H1 (cell line): ENCODE measurements at regions not wholly inside any gene's neighbourhood (a gene's known extent, or its start where the extent isn't known, plus 50 kb on each side); places are given as distances from the start of the nearest gene placed in this dataset. TPM values are rescaled to one million over a fixed set of nuclear protein-coding genes. Genes with fewer than 3 reads are reported as not detected.

Experiments
- CTCF ChIA-PET: fragments of 300-600 bp; sonication (Branson Sonifier 250); formaldehyde crosslinking; loops from one replicate; lab custom pipeline; 2021; ENCODE audit not compliant: partially characterized antibody; lab: Charles Lee
- POLR2A ChIA-PET: fragments of 300-600 bp; sonication (Branson Sonifier 250); formaldehyde crosslinking; loops from one replicate; lab custom pipeline; 2021; ENCODE audit warnings: inconsistent platforms; ENCODE audit not compliant: partially characterized antibody; lab: Charles Lee
- DNase-seq, 2 experiments: peaks; one replicate each; pipeline versions ENCODE4 v3.0.0 to v3.0.0-alpha.2; 2010 to 2022; ENCODE audit warnings: low spot score in 2 of 2, low read depth in 1 of 2, mixed read lengths in 1 of 2
- FAIRE-seq: peaks from 2 replicates; lab custom pipeline; 2011; peaks lifted over from hg19 to GRCh38; lab: Jason Lieb, UNC
- H2AFZ ChIP-seq: 2 replicates; pipeline ENCODE4 v1.8.1; 2012; ENCODE audit warnings: low read length, inconsistent platforms
- H2AK5ac ChIP-seq: 2 replicates; pipeline ENCODE4 v1.6.1; 2013; ENCODE audit warnings: low read depth, low read length
- H2BK120ac ChIP-seq: replicated peaks from 2 replicates; pipeline ENCODE3; 2013; ENCODE audit warnings: low read depth, low read length, inconsistent platforms
- H2BK12ac ChIP-seq: 2 replicates; pipeline ENCODE4 v1.6.1; 2013; ENCODE audit warnings: low read depth, low read length
- H2BK15ac ChIP-seq: 2 replicates; pipeline ENCODE4 v1.6.1; 2013; ENCODE audit warnings: low read length
- H2BK20ac ChIP-seq: 2 replicates; pipeline ENCODE4 v1.6.1; 2013; ENCODE audit warnings: low read length
- H2BK5ac ChIP-seq: 2 replicates; pipeline ENCODE4 v1.6.1; 2013; ENCODE audit warnings: low read depth, low read length
- H3K14ac ChIP-seq: 2 replicates; pipeline ENCODE4 v1.6.1; 2013; ENCODE audit warnings: inconsistent platforms; ENCODE audit not compliant: insufficient read length
- H3K18ac ChIP-seq: 2 replicates; pipeline ENCODE4 v1.6.1; 2013; ENCODE audit warnings: low read length; ENCODE audit errors: extremely low read depth
- H3K23ac ChIP-seq: 2 replicates; pipeline ENCODE4 v1.6.1; 2013; ENCODE audit warnings: inconsistent platforms; ENCODE audit not compliant: insufficient read length
- H3K23me2 ChIP-seq: 2 replicates; pipeline ENCODE4 v1.6.1; 2013; ENCODE audit warnings: low read depth, low read length
- H3K27ac ChIP-seq: 2 replicates; pipeline ENCODE4 v1.6.1; 2011; ENCODE audit warnings: low read depth, low read length, inconsistent platforms
- H3K27me3 ChIP-seq, 4 experiments: replicated peaks in 1 of 4; 1 replicate in 1 of 4; 2 replicates in 3 of 4; pipeline versions ENCODE4 v1.6.1 to v1.8.1; 2011 to 2013; ENCODE audit warnings: low read length in 3 of 4, mild to moderate bottlenecking in 3 of 4, inconsistent platforms in 2 of 4, mixed read lengths in 2 of 4, moderate library complexity in 1 of 4; ENCODE audit not compliant: control insufficient read depth in 3 of 4, insufficient read depth in 3 of 4; ENCODE audit errors: extremely low read depth in 1 of 4
- H3K36me3 ChIP-seq, 4 experiments: 2 replicates each; pipeline versions ENCODE4 v1.6.1 to v1.8.1; 2011 to 2013; ENCODE audit warnings: mild to moderate bottlenecking in 4 of 4, low read length in 3 of 4, moderate library complexity in 2 of 4, control low read depth in 1 of 4, inconsistent platforms in 1 of 4; ENCODE audit not compliant: insufficient read depth in 4 of 4, control insufficient read depth in 2 of 4
- H3K4ac ChIP-seq: replicated peaks from 2 replicates; pipeline ENCODE3; 2013; ENCODE audit warnings: low read length, low read depth, mixed read lengths, inconsistent platforms; ENCODE audit not compliant: insufficient read length
- H3K4me1 ChIP-seq, 4 experiments: replicated peaks in 1 of 4; 1 replicate in 1 of 4; 2 replicates in 3 of 4; pipeline versions ENCODE4 v1.6.1 to v1.8.1; 2011 to 2013; ENCODE audit warnings: low read length in 3 of 4, inconsistent platforms in 2 of 4, mixed read lengths in 1 of 4; ENCODE audit not compliant: insufficient read depth in 4 of 4, control insufficient read depth in 3 of 4
- H3K4me2 ChIP-seq, 2 experiments: 2 replicates each; pipeline versions ENCODE4 v1.6.1 to v1.8.1; 2011 to 2013; ENCODE audit warnings: low read depth in 2 of 2, low read length in 2 of 2, control low read depth in 1 of 2, inconsistent platforms in 1 of 2, mild to moderate bottlenecking in 1 of 2; ENCODE audit not compliant: insufficient read depth in 1 of 2
- H3K4me3 ChIP-seq, 4 experiments: fragments of 200-600, 300-600 bp in 1 of 4; sonication (generic), shearing (Covaris generic), sonication (Bioruptor Twin) in 1 of 4; 2 replicates each; pipeline versions ENCODE4 v1.5.1 to v1.8.1; 2011 to 2016; ENCODE audit warnings: low read length in 4 of 4, low read depth in 3 of 4, control low read depth in 2 of 4, inconsistent platforms in 2 of 4, mild to moderate bottlenecking in 2 of 4, mixed read lengths in 1 of 4, moderate library complexity in 1 of 4; ENCODE audit not compliant: insufficient read depth in 2 of 4; ENCODE audit errors: extremely low read depth in 1 of 4
- H3K56ac ChIP-seq: replicated peaks from 2 replicates; pipeline ENCODE3; 2013; ENCODE audit warnings: low read depth, mild to moderate bottlenecking, mixed read lengths, low read length, inconsistent platforms; ENCODE audit not compliant: insufficient read length
- H3K79me1 ChIP-seq: 2 replicates; pipeline ENCODE4 v1.6.1; 2013; ENCODE audit warnings: low read depth, low read length, control low read depth
- H3K79me2 ChIP-seq, 2 experiments: 2 replicates each; pipeline versions ENCODE4 v1.6.1 to v1.8.1; 2012 to 2013; ENCODE audit warnings: low read length in 2 of 2, mild to moderate bottlenecking in 2 of 2, inconsistent platforms in 1 of 2; ENCODE audit not compliant: insufficient read depth in 2 of 2, control insufficient read depth in 1 of 2
- H3K9ac ChIP-seq, 4 experiments: replicated peaks in 1 of 4; 1 replicate in 1 of 4; 2 replicates in 3 of 4; pipeline versions ENCODE4 v1.6.1 to v1.8.1; 2011 to 2013; ENCODE audit warnings: low read depth in 3 of 4, low read length in 3 of 4, control low read depth in 2 of 4, mild to moderate bottlenecking in 2 of 4, moderate library complexity in 2 of 4, inconsistent platforms in 1 of 4; ENCODE audit errors: extremely low read depth in 1 of 4
- H3K9me3 ChIP-seq, 2 experiments: 2 replicates each; pipeline versions ENCODE4 v1.6.1 to v1.8.1; 2012 to 2013; ENCODE audit warnings: mild to moderate bottlenecking in 2 of 2, moderate library complexity in 2 of 2, control low read depth in 1 of 2, inconsistent platforms in 1 of 2, low read depth in 1 of 2, low read length in 1 of 2, mixed read lengths in 1 of 2; ENCODE audit not compliant: insufficient read depth in 2 of 2
- H4K20me1 ChIP-seq, 2 experiments: replicated peaks in 1 of 2; 2 replicates each; pipeline versions ENCODE3 to v1.8.1; 2011 to 2013; ENCODE audit warnings: inconsistent platforms in 2 of 2, low read length in 2 of 2, mild to moderate bottlenecking in 1 of 2; ENCODE audit not compliant: insufficient read depth in 2 of 2, control insufficient read depth in 1 of 2
- H4K5ac ChIP-seq: 2 replicates; pipeline ENCODE4 v1.6.1; 2013; ENCODE audit warnings: low read length, low read depth, mixed read lengths, inconsistent platforms; ENCODE audit not compliant: insufficient read length
- H4K8ac ChIP-seq: 2 replicates; pipeline ENCODE4 v1.8.0; 2013; ENCODE audit warnings: mild to moderate bottlenecking, moderate library complexity, low read length, inconsistent platforms; ENCODE audit not compliant: insufficient read depth; ENCODE audit errors: extremely low read depth
- H4K91ac ChIP-seq: replicated peaks from 2 replicates; pipeline ENCODE3; 2013; ENCODE audit warnings: low read length, mixed read lengths, inconsistent platforms; ENCODE audit not compliant: insufficient read length
- KDM1A ChIP-seq: fragments of 200-600, 300-600 bp; sonication (generic); IDR thresholded peaks from 2 replicates; pipeline ENCODE4 v1.7.1; 2016; ENCODE audit warnings: mild to moderate bottlenecking, low read length, borderline replicate concordance
- NANOG ChIP-seq: IDR thresholded peaks from 2 replicates; pipeline ENCODE4 v1.6.1; 2011; ENCODE audit warnings: low read length, low read depth, mild to moderate bottlenecking, inconsistent platforms; ENCODE audit not compliant: insufficient read depth, poor library complexity, severe bottlenecking
- NRF1 ChIP-seq: IDR thresholded peaks from 2 replicates; pipeline ENCODE4 v1.6.1; 2011; ENCODE audit warnings: mild to moderate bottlenecking, low read depth, low read length, improper control_type of control experiment
- SIRT6 ChIP-seq: IDR thresholded peaks from one replicate; pipeline ENCODE4 v1.7.1; 2012; ENCODE audit warnings: low read length, inconsistent platforms
- SP4 ChIP-seq: IDR thresholded peaks from 2 replicates; pipeline ENCODE4 v1.6.1; 2012; ENCODE audit warnings: low read length, inconsistent platforms
- WGBS, 2 experiments: shearing (Covaris generic) in 1 of 2; methylation state at CpG; one replicate each; pipeline versions ENCODE4 v1.1.6 to v1.1.7; 2013 to 2015; ENCODE audit warnings: low lambda C conversion rate in 2 of 2, mixed read lengths in 2 of 2, inconsistent platforms in 1 of 2, low coverage in 1 of 2, missing lambda C conversion rate in 1 of 2; ENCODE audit not compliant: insufficient replicate concordance in 2 of 2, insufficient coverage in 1 of 2, insufficient read length in 1 of 2; ENCODE audit errors: extremely low coverage in 1 of 2, missing lambda C conversion rate in 1 of 2; 5-methylcytosine and 5-hydroxymethylcytosine counted together
- small RNA-seq: library from polyadenylated mRNA; stranded (forward); fragments of <200 nt; extraction: miRNeasy Mini kit (QIAGEN cat#:217004); gene quantifications from one replicate; pipeline ENCODE3, GENCODE V24; 2013; ENCODE audit not compliant: insufficient read depth

GRCh38 chr9:13054389-13054788 lies 225.1 kb downstream of the MPDZ start:
- Histone ChIP-seq H3K9ac (no peak overlapping the region), H3K4me1 (no peaks in the 10 kb centered on the region), H3K4me2 (no peak overlapping the region), H3K79me1 (no peaks in the 10 kb centered on the region), H3K79me2 (no peaks in the 10 kb centered on the region), H3K36me3 (no peaks in the 10 kb centered on the region), H3K14ac (no peak overlapping the region), H3K4ac (no peak overlapping the region), H3K27ac (no peak overlapping the region), H3K23ac (no peak overlapping the region), H4K5ac (no peak overlapping the region), H2BK12ac (no peak overlapping the region), H2AK5ac (no peak overlapping the region)
- no peak for FAIRE-seq
- CTCF ChIA-PET: no interaction called here
- POLR2A ChIA-PET: no interaction called here
- TF ChIP-seq SP4 (no peak), NANOG (no peak), SIRT6 (no peak), KDM1A (no peak), NRF1 (no peak)
- TF ChIP-seq, all 59 proteins: peak for 0
- no peak overlapping the region for H2BK15ac ChIP-seq
- H2AFZ ChIP-seq: no peak overlapping the region
- H3K56ac ChIP-seq: no peak overlapping the region
- no peaks in the 10 kb centered on the region for H3K23me2 ChIP-seq
- no peak overlapping the region for H2BK120ac ChIP-seq
- no peak for DNase-seq
- no peak overlapping the region for H2BK20ac ChIP-seq
- H3K18ac ChIP-seq: no peak overlapping the region
- H4K20me1 ChIP-seq: no peaks in the 10 kb centered on the region
- H2BK5ac ChIP-seq: no peak overlapping the region
- WGBS, 2 experiments: 67% methylated on average over 1 of the region's 1 CpG; no CpG with 5 or more reads in 1 of the 2 experiments
- no peaks in the 10 kb centered on the region for H3K9me3 ChIP-seq
- H4K91ac ChIP-seq: no peak overlapping the region
- H4K8ac ChIP-seq: no peak overlapping the region
- H3K4me3 ChIP-seq: no peak overlapping the region
- no peaks in the 10 kb centered on the region for H3K27me3 ChIP-seq

Small RNA genes lying in the stretch of these regions (small RNA-seq; reads per million reads assigned to genes)
- not detected for gene RF00019
